Retinal pigment epithelial cell (primary cell): ENCODE measurements at regions not wholly inside any gene's neighbourhood (a gene's known extent, or its start where the extent isn't known, plus 50 kb on each side); places are given as distances from the start of the nearest gene placed in this dataset.
A peak's percentile ranks its signal among the peaks of the same experiment; 100 is the strongest.
"Not testable (repeated sequence)": the region's sequence is repeated elsewhere in the genome, so short reads cannot be mapped to it uniquely, and the experiment has no call there.

Source experiments
- DNase-seq: peaks from one replicate; pipeline ENCODE4 v3.0.0-alpha.2; 2010; ENCODE audit warnings: low read depth
- H3K4me3 ChIP-seq: 2 replicates; pipeline ENCODE4 v1.5.1; 2011; ENCODE audit warnings: mild to moderate bottlenecking, low read length, control low read depth, moderate library complexity
- CTCF ChIP-seq: conservative IDR thresholded peaks from 2 replicates; pipeline ENCODE4 v1.5.1; 2011; ENCODE audit warnings: low read depth, low read length, control low read depth, inconsistent platforms

- DNase-seq = no peak
- no peak overlapping the region for H3K4me3 ChIP-seq
- TF ChIP-seq CTCF = no peak
These were observed 118.7 kb downstream of the DIRAS2 start for GRCh38 chr9:90523958-90524357.

GRCh38 chr9:90526386-90526785 is 116.2 kb downstream of the DIRAS2 start:
- no peak for TF ChIP-seq CTCF
- no peak overlapping the region for H3K4me3 ChIP-seq
- DNase-seq = no peak

GRCh38 chr9:90536094-90536493 is 106.5 kb downstream of the DIRAS2 start:
- not testable (repeated sequence) for DNase-seq, H3K4me3 ChIP-seq

- H3K4me3 ChIP-seq = no peak overlapping the region
- no peak for DNase-seq
- no peak for TF ChIP-seq CTCF
These were observed 104.1 kb downstream of the DIRAS2 start for GRCh38 chr9:90538566-90538965.

GRCh38 chr9:90539286-90539685 is 103.3 kb downstream of the DIRAS2 start:
- no peak for DNase-seq
- TF ChIP-seq CTCF = no peak
- no peak overlapping the region for H3K4me3 ChIP-seq

GRCh38 chr9:90540734-90541133 is 101.9 kb downstream of the DIRAS2 start:
- TF ChIP-seq CTCF = no peak
- H3K4me3 ChIP-seq = no peak overlapping the region
- no peak for DNase-seq

GRCh38 chr9:90544488-90544887 is 98.1 kb downstream of the DIRAS2 start:
- no peak overlapping the region for H3K4me3 ChIP-seq
- DNase-seq = no peak
- TF ChIP-seq CTCF = no peak

- peak; percentile 30 for DNase-seq
- no peak for TF ChIP-seq CTCF
- no peak overlapping the region for H3K4me3 ChIP-seq
These were observed 96.4 kb downstream of the DIRAS2 start for GRCh38 chr9:90546200-90546599.
